ENCODE measurements at regions not wholly inside any gene's neighbourhood (a gene's known extent, or its start where the extent isn't known, plus 50 kb on each side); places are given as distances from the start of the nearest gene placed in this dataset.

DNA sequence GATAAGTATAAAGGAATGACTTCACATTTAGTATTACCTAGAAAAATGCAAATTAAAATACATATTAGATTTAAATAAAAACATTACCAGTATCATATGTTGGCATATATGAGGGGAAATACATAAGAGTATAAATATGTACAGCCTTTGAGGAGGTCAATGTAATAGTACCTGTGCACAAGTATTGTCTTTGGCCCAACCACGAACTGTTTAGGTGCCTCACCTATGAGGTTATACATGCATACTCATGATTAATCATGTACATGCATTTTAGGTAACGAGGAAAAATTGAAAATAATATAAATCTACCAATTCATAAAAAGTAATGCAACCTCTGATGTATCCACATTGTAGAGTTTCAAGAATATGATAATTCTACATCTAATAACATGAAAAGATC is 909.8 kb downstream of the METTL15 start (continued):
- TF ChIP-seq, protein P1, sequence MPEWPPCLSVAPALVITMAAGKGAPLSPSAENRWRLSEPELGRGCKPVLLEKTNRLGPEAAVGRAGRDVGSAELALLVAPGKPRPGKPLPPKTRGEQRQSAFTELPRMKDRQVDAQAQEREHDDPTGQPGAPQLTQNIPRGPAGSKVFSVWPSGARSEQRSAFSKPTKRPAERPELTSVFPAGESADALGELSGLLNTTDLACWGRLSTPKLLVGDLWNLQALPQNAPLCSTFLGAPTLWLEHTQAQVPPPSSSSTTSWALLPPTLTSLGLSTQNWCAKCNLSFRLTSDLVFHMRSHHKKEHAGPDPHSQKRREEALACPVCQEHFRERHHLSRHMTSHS (tag by site-specific recombination; IDR thresholded peaks at IDR 0.05), result no peak
- TF ChIP-seq, protein P2, sequence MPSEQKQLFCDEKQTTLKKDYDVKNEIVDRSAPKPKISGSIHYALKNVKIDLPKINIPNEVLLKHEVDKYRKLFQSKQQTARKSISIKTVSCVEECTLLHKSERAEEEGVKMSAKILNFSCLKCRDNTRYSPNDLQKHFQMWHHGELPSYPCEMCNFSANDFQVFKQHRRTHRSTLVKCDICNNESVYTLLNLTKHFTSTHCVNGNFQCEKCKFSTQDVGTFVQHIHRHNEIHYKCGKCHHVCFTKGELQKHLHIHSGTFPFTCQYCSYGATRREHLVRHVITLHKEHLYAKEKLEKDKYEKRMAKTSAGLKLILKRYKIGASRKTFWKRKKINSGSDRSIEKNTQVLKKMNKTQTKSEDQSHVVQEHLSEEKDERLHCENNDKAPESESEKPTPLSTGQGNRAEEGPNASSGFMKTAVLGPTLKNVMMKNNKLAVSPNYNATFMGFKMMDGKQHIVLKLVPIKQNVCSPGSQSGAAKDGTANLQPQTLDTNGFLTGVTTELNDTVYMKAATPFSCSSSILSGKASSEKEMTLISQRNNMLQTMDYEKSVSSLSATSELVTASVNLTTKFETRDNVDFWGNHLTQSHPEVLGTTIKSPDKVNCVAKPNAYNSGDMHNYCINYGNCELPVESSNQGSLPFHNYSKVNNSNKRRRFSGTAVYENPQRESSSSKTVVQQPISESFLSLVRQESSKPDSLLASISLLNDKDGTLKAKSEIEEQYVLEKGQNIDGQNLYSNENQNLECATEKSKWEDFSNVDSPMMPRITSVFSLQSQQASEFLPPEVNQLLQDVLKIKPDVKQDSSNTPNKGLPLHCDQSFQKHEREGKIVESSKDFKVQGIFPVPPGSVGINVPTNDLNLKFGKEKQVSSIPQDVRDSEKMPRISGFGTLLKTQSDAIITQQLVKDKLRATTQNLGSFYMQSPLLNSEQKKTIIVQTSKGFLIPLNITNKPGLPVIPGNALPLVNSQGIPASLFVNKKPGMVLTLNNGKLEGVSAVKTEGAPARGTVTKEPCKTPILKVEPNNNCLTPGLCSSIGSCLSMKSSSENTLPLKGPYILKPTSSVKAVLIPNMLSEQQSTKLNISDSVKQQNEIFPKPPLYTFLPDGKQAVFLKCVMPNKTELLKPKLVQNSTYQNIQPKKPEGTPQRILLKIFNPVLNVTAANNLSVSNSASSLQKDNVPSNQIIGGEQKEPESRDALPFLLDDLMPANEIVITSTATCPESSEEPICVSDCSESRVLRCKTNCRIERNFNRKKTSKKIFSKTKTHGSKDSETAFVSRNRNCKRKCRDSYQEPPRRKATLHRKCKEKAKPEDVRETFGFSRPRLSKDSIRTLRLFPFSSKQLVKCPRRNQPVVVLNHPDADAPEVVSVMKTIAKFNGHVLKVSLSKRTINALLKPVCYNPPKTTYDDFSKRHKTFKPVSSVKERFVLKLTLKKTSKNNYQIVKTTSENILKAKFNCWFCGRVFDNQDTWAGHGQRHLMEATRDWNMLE (tag by site-specific recombination; conservative IDR thresholded peaks at IDR 0.05; ENCODE audit: low read depth), result no peak
- no peak for TF ChIP-seq ZNF366 (tag by site-specific recombination; conservative IDR thresholded peaks at IDR 0.05)

DNA sequence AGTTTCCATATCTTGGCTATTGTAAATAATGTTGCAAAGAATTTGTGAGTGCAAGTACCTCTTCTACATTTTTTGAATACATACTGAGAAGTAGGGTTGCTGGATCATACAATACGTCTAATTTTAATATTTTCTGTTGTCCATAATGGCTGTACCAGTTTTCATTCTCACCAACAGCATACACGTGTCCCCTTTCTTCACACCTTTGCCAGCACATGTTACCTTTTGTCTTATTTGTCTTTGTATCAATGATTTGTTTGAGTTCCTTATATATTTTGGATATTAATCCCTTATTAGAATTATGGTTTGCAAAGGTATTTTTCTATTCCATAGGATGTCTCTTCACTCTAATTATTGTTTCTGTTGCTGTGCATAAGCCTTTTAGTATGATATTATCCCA is 904.3 kb downstream of the METTL15 start:
- no peaks in the 10 kb centered on the region for H3K36me3 ChIP-seq (ENCODE audit: control insufficient read depth in 2 of 2, insufficient read depth in 1 of 2, low read length in 2 of 2)
- no peak overlapping the region for H3K4me3 ChIP-seq (ENCODE audit: low read depth, low read length)
- ChIA-PET CTCF (no interaction called here), POLR2A (no interaction called here)
- no peaks in the 10 kb centered on the region for H3K4me1 ChIP-seq (ENCODE audit: control insufficient read depth, insufficient read depth, low read length)
- TF ChIP-seq, protein P3, sequence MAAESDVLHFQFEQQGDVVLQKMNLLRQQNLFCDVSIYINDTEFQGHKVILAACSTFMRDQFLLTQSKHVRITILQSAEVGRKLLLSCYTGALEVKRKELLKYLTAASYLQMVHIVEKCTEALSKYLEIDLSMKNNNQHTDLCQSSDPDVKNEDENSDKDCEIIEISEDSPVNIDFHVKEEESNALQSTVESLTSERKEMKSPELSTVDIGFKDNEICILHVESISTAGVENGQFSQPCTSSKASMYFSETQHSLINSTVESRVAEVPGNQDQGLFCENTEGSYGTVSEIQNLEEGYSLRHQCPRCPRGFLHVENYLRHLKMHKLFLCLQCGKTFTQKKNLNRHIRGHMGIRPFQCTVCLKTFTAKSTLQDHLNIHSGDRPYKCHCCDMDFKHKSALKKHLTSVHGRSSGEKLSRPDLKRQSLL (tag by site-specific recombination; IDR thresholded peaks at IDR 0.05), result no peak
- TF ChIP-seq, protein P4, sequence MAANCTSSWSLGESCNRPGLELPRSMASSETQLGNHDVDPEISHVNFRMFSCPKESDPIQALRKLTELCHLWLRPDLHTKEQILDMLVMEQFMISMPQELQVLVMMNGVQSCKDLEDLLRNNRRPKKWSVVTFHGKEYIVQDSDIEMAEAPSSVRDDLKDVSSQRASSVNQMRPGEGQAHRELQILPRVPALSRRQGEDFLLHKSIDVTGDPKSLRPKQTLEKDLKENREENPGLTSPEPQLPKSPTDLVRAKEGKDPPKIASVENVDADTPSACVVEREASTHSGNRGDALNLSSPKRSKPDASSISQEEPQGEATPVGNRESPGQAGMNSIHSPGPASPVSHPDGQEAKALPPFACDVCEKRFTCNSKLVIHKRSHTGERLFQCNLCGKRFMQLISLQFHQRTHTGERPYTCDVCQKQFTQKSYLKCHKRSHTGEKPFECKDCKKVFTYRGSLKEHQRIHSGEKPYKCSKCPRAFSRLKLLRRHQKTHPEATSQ (tag by site-specific recombination; IDR thresholded peaks at IDR 0.05), result no peak
- TF ChIP-seq ZNF112 (tag by site-specific recombination; IDR thresholded peaks at IDR 0.05), result no peak
- no peak for TF ChIP-seq ZNF311 (tag by site-specific recombination; IDR thresholded peaks at IDR 0.05; ENCODE audit: borderline replicate concordance)
- TF ChIP-seq ZNF747 (tag by site-specific recombination; IDR thresholded peaks at IDR 0.05), result no peak
- no peak for TF ChIP-seq ZNF776 (tag by site-specific recombination; IDR thresholded peaks at IDR 0.05; ENCODE audit: borderline replicate concordance)
- no peak for TF ChIP-seq SALL2 (tag by site-specific recombination; IDR thresholded peaks at IDR 0.05; ENCODE audit: borderline replicate concordance)
- TF ChIP-seq ZNF670 (tag by site-specific recombination; IDR thresholded peaks at IDR 0.05; ENCODE audit: low read depth), result no peak
- TF ChIP-seq, protein P5, sequence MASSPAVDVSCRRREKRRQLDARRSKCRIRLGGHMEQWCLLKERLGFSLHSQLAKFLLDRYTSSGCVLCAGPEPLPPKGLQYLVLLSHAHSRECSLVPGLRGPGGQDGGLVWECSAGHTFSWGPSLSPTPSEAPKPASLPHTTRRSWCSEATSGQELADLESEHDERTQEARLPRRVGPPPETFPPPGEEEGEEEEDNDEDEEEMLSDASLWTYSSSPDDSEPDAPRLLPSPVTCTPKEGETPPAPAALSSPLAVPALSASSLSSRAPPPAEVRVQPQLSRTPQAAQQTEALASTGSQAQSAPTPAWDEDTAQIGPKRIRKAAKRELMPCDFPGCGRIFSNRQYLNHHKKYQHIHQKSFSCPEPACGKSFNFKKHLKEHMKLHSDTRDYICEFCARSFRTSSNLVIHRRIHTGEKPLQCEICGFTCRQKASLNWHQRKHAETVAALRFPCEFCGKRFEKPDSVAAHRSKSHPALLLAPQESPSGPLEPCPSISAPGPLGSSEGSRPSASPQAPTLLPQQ (tag by site-specific recombination; IDR thresholded peaks at IDR 0.05), result no peak
- no peak for TF ChIP-seq SP2 (tag by site-specific recombination; IDR thresholded peaks at IDR 0.05)
- TF ChIP-seq ZNF223 (tag by site-specific recombination; IDR thresholded peaks at IDR 0.05), result no peak
- TF ChIP-seq OVOL3 (tag by site-specific recombination; IDR thresholded peaks at IDR 0.05), result no peak
- TF ChIP-seq ZNF174 (tag by site-specific recombination; IDR thresholded peaks at IDR 0.05), result no peak
- TF ChIP-seq ZNF792 (tag by site-specific recombination; IDR thresholded peaks at IDR 0.05), result no peak
- TF ChIP-seq, protein P6, sequence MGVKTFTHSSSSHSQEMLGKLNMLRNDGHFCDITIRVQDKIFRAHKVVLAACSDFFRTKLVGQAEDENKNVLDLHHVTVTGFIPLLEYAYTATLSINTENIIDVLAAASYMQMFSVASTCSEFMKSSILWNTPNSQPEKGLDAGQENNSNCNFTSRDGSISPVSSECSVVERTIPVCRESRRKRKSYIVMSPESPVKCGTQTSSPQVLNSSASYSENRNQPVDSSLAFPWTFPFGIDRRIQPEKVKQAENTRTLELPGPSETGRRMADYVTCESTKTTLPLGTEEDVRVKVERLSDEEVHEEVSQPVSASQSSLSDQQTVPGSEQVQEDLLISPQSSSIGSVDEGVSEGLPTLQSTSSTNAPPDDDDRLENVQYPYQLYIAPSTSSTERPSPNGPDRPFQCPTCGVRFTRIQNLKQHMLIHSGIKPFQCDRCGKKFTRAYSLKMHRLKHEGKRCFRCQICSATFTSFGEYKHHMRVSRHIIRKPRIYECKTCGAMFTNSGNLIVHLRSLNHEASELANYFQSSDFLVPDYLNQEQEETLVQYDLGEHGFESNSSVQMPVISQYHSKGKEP (tag by site-specific recombination; IDR thresholded peaks at IDR 0.05), result no peak
- no peak for TF ChIP-seq ZNF350 (tag by site-specific recombination; IDR thresholded peaks at IDR 0.05)
- TF ChIP-seq ZNF654 (tag by site-specific recombination; IDR thresholded peaks at IDR 0.05; ENCODE audit: low read depth), result no peak
- TF ChIP-seq ZNF169 (tag by site-specific recombination; IDR thresholded peaks at IDR 0.05), result no peak
- H3K27ac ChIP-seq (ENCODE audit: extremely low read depth, low read depth, low read length), result no peak overlapping the region
- no peaks in the 10 kb centered on the region for H3K9me3 ChIP-seq (ENCODE audit: control insufficient read depth, insufficient read depth, low read depth, low read length)
